ENCODE measurements at regions not wholly inside any gene's neighbourhood (a gene's known extent, or its start where the extent isn't known, plus 50 kb on each side); places are given as distances from the start of the nearest gene placed in this dataset.
"Not testable (repeated sequence)": the region's sequence is repeated elsewhere in the genome, so short reads cannot be mapped to it uniquely, and the experiment has no call there.

- DNase-seq (ENCODE audit: extremely low spot score); POLR2A ChIA-PET: not testable (repeated sequence)
- CTCF ChIA-PET: interaction anchor here (1.1 kb wide), 1 partner anchor 89 kb away, joined by 3 read pairs; no protein-coding TSS in a partner anchor
Measured at GRCh38 chr11:63313198-63313597, 56.4 kb upstream of the SLC22A9 start.

GRCh38 chr11:63298258-63298657, 54.9 kb upstream of the SLC22A25 start:
- CTCF ChIA-PET: no interaction called here
- TF ChIP-seq CTCF (IDR thresholded peaks at IDR 0.05; ENCODE audit: control extremely low read depth, extremely low read depth, low read depth, missing control alignments): no peak
- DNase-seq (ENCODE audit: extremely low spot score): no peak
- POLR2A ChIA-PET: no interaction called here
